ENCODE measurements at regions not wholly inside any gene's neighbourhood (a gene's known extent, or its start where the extent isn't known, plus 50 kb on each side); places are given as distances from the start of the nearest gene placed in this dataset.

DNA sequence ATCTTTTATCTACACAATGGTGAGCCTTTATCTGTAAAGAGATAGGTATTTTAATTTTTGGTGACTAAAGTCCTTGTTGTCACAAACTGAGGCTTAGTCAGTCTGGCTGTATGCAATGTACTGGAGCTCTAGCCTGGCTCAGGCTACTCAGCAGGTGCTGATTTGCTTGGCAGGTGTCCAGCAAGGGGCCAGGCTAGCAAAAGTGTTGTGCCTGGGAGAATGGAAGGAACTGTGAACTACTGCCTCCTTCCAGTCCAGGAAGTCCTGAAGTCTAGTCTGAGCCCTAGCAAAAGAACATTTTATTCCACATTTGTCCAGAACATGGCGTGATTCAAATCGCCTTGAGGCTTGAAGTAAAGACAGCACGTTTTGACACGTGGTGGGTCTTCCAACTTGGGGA lies 260.5 kb downstream of the CCDC85A start:
- no peak for DNase-seq (ENCODE audit: low read depth in 2 of 2)

DNA sequence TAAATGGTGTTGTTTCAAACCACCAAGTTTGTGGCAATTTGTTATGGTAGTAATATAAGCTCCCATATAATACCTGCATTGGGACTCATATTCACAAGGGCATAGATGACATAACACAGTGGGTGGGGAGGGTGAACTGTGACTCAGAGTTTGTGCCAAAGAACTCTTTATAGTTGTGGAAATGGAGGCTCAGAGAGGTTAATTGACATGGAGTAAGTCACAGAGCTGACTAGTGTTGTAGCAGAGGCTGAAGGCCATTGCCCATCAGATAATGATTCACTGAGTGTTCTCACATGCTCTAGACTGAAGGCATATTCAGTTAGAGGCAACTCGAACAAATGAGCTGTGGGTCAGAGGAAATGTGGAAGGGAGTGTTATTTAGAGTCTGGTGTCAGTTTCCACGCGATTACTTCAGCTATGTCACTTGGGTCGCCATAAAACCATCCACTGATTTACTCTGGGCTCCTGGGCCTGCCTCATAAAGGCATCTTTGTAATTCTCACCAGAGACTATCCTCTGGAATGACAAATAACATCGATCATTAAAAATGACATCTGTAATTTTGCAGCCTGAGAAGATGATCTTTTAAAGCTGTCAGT lies 264.7 kb downstream of the CCDC85A start:
- no peak for DNase-seq (ENCODE audit: low read depth in 2 of 2)

DNA sequence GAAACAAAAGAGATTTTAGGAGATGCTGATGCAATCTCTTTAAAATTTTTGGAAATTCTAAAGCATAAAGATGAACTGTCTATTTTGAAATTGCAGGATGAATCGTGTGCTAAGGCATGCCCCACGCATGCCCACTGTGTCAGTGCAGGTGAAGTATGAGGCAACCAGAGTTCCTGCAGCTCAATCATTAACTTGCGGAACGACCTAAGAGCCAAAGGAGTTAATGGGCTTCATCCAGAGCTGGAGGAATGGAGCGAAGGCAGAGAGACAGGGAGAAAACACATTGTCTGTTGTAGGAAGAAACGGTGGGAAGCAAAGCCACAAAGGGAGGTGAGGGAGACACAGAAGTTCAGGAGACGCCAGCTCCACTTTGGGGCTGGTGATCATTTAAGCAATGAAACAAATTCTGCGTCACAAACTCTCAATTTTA lies 265.2 kb downstream of the CCDC85A start:
- DNase-seq (ENCODE audit: low read depth in 2 of 2): no peak

DNA sequence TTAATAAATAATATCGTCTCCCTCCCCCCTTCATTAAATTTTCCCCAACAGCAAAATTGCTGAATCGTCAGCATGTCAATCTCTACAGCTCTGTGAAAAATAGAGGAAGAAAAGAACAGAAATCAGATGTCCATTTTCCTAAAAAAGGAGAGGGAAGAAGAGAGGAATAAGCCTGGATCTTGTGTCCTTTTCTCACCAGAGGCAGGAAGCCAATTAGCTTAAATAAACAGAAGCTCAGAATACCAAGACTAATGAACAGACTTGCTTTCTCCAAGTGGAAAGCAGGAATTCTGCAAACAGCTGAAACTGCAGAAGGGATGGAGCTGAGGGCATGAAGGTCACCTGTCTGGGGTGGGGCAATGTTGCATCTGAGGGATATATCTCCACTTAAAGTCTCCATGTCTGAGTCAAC lies 265.7 kb downstream of the CCDC85A start:
- DNase-seq (ENCODE audit: low read depth in 2 of 2): no peak

DNA sequence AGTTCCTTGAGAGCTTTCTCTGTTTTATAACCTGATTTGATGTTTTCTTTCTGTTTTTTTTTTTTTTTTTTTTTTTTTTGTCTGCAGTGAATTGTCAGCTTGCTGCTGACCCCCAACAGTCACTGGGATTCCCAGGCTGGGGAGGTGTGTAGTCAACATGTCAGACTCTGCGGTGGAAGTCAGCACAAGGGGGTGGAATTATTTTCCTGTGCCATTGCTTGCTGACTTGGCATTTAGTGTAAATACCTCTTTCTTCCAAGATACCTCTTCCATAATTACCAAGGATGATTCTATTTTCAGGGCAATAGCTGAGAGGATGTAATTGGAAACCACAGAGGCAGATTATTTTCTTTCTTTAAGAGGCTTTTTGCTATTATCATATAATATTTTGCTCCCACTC lies 266.3 kb downstream of the CCDC85A start:
- no peak for DNase-seq (ENCODE audit: low read depth in 2 of 2)

DNA sequence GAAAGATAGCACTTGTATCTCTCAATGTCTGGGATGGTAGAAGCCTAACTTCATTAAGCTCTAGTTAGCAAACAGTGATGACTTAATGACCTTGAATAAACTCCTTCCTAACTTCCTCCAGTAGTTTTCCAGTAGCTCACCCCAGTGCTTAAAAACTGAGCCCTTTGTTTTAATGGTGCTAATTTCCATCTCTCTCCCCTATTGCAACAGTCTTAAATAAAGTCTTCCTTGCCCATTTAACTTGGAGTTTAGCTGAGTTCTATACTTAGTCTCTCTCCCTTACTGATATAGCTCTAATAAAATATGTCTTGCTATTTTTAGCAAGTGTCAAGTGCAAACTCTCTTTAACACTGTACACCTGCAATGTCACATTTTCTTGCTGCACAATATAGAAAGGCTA lies 267.0 kb downstream of the CCDC85A start:
- no peak for DNase-seq (ENCODE audit: low read depth in 2 of 2)

DNA sequence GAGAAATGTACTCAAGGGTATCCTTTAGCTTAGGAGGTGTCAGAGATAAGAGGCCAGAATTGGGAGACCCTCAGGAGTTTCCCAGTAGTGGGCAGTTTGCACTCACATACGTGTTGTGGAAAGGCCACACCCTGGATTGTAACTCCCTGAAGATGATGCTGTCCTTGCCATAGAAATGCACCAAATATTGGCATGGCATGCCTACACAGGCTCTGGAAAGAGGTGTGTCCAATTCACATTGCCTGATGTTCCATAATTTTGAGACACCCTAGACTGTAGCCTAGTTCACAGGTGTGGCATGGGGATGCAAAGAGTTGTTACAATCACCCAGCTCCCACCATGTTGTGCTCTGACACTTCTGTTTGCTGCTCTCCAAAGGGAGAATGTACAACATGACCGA lies 271.9 kb downstream of the CCDC85A start:
- DNase-seq (ENCODE audit: low read depth in 2 of 2): no peak

DNA sequence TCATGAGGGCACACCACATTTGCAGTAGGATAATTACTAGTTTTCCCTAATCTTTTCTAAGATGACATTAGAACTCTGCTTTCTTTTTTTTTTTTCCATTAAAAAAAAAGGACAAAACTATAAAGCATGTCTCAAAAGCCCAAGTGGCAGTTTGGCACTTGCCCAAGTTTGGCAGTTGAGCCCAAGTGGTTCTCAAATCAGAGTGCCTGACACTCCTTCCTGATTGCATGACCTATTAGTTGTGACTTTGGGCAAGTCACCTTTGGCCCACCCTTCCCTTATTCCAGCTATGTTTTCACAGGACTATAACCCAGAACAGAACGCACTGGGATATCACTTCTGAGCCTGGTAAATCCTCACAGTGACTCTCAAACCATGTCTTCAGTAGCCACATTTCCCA lies 273.0 kb downstream of the CCDC85A start:
- DNase-seq (ENCODE audit: low read depth in 2 of 2): no peak

DNA sequence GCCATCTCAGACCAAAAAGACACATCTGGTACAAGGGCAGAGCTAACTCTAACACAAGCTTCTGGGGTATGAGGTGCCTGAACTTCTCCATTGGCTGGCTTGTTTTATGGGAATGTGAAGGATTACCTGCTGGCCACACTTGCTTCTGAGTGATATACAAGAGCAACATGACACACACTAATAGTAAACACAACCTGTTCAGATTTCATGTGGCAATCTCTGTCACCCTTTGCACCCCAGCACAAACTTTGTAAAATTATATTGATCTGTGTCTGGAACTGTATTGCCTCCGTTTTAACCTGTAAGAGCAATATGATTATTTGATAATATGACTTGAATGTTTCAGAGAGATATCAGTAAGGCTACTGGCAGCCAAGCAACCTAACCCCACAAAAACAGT lies 276.7 kb downstream of the CCDC85A start:
- DNase-seq (ENCODE audit: low read depth in 2 of 2): no peak

DNA sequence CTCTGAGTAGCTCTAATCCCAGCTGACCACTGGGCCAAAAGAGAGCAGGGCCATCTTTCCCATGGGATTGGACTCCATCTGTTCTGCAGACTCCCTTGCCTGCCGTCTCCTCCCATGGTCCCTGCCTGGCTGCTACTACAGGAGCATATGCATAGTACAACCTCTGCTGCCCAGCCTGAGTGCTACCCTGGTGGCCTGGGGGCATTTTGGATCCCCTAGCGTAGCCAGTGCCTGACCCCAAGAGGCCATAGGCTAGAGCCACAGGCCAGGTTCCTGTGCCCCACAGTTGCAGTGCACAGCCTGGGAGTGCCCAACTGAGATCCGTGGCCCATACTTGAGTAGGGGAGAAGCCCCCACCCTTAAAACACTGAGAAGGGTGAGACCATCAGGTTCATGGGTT lies 280.3 kb downstream of the CCDC85A start:
- no peak for DNase-seq (ENCODE audit: low read depth in 2 of 2)

DNA sequence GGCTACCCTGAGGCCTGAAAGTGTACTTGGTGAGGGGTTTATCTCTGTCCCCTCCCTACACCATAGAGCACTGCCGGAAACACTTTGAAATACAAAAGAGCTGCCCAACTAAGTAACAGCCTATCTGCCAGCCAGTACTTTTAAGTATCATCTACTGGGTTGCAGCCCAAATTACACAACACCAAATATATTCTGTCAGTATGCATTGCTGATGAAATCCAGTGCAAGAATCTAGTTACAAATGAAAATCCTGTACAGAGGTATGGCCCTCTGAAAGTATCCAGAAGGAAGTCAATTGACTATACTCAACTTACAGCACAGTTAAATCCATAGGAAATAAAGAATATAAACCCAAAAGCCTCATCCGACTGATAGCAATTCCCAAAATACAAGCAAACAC lies 280.8 kb downstream of the CCDC85A start:
- no peak for DNase-seq (ENCODE audit: low read depth in 2 of 2)

DNA sequence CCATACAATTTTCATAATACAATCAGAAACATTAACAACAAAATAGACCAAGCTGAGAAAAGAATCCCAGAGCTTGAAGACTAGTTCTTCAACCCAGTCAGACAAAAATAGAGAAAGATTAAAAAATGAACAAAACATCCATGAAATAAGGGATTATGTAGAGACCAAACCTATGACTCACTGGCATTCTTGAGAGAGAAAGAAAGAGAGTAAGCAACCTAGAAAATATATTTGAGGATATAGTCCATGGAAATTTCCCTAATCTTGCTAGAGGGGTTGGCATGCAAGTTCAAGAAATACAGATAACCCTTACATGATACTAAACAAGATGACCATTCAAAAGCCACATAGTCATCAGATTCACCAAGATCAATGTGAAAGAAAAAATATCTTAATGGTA lies 281.7 kb downstream of the CCDC85A start:
- DNase-seq (ENCODE audit: low read depth in 2 of 2): no peak

DNA sequence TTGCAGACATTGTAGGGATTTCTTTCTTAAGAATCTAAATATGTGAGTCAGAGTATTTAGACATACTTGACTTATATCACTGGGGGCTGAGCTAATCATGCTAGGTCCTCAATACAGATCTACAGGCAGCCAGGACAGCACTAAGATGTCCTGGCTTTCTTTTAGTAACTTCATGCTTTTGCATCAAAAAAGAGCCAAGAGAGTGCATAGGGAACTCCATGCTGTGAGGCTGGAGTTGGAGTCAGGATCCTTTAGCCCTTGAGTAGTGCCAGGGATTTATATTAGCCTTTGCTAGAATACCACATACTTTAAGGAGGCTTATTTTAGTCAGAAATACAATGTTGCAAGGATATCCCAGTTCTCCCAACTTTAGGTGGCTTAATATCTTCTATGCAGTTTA lies 289.7 kb downstream of the CCDC85A start:
- no peak for DNase-seq (ENCODE audit: low read depth in 2 of 2)

DNA sequence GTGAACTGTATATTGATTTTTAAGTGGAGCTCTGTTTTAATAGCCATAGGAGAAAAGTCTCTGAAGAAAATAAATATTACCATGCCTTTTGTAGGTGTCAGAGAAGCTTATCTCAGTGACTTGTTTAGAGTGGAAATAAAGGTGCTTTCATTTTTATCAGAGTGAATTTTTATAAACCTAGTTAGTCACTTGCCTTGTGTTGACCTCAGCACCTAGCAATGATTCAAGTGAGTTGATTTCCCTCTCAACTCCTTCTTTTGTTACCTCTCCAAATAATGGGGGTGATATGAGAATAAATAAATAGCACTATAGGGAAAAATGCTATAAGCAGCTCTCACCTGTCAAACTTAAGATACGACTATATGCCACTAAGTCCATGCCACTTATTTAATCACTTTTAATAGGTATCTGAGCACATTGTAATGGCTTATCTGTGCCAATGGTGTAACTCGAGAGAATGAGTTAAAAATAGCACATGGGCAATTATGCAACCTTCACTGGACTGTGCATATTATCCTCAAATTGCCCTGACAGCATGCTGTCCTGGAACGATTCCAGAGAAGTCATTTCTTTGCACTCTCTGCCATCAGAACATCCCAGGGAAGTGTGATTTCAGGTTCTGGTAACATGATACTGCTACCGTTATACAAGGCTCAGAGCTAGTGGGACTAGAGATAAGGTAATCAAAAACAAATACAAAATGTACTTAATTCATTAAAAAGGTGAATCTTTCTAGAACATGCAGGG lies 290.8 kb downstream of the CCDC85A start:
- no peak for DNase-seq (ENCODE audit: low read depth in 2 of 2)

DNA sequence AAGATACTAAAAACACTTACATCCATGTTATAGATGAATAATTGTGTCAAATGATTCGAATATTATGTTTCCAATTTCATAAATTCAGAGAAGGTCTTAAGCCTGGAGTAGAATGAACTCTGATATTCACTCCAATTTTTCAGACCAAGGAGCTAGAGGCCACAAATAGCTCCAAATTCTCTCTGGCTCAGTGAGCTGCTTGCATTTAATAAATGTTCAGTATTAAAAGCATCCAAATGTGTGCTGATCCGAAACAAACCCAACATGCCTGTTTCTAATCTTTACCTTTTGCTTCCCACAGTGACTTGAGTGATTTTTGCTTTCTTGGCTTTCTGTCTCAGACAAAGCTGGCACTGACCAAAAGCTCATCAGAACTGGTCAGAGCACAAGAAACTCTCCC lies 291.4 kb downstream of the CCDC85A start:
- DNase-seq (ENCODE audit: low read depth in 2 of 2): no peak

DNA sequence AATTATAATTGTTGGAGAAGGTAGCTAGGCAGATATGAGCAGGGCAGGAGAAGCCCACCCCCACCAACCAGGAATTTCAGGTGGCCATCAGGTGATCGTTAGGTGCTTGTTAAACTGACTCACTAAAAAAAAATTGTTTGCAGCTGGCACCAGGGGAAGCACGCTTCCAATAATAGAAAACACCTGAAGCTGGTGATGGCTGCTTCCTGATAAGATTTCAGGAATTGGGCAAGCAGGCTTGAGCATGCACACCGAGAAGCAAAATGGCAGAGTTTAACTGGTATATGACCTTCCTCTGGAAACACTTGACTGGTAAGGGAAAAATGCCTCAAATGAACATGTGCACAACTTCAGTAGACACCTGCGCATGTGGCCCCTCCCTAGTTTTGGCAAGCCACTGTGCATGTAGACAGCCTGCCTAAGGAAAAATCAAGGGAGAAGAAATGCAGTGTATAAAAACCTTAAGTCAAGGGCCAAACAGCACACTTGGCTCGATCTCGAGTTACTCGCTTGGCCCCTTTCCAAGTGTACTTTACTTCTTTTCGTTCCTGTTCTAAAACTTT lies 292.8 kb downstream of the CCDC85A start:
- no peak for DNase-seq (ENCODE audit: low read depth in 2 of 2)

DNA sequence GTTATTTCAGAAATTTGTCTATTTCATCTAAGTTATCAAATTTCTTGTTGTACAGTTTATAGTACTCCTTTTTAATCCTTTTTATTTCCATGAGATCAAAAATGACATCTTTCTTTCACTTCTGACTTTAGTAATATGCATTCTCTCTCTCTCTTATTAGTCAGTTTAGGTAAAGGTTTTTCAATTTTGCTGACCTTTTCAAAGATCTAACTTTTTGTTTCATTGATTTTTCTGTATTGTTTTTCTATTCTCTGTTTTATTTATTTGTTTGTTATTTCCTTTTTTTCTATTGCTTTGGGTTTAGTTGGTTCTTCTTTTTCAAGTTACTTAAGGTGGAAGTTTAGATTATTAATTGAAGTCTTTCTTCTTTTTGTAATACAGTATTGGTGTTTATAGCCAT lies 294.2 kb downstream of the CCDC85A start:
- DNase-seq (ENCODE audit: low read depth in 2 of 2): no peak

DNA sequence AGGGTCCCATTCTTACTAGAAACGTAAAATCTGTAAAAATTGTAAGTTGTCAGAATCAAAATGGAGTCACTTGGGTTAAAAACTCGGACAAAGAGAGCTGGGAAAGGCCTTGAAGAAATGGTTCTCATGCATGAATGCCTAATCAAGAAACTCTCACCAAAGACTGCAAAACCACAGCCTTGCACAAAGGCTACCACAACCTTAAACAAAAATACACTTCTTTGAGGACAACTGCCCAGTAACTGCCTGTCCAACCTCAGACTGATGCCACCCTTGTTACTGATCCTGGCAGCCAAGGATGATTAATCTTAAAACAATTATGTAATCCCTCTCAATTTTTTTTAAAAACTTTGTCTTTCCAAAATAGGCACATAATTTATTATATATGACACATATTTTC lies 299.3 kb downstream of the CCDC85A start:
- DNase-seq (ENCODE audit: low read depth in 2 of 2): no peak

DNA sequence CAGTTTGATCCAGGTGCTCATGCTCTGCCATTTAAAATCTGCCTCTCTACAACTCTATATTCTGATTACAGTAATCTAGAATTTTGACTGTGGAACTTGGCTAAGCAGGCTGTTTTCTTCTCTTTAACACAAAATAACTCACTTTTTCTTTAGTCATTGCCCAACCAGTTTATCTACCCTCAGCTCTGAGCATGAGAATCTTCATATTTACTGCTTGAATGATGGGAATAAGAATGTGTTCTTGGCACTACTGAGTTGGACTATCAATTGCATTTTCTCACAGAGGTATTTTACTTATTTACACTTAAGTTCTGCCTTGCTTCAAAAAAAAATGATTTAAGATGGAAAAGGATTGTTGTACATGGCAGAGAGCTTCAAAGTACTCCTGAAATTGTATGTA lies 301.1 kb downstream of the CCDC85A start:
- no peak for DNase-seq (ENCODE audit: low read depth in 2 of 2)

DNA sequence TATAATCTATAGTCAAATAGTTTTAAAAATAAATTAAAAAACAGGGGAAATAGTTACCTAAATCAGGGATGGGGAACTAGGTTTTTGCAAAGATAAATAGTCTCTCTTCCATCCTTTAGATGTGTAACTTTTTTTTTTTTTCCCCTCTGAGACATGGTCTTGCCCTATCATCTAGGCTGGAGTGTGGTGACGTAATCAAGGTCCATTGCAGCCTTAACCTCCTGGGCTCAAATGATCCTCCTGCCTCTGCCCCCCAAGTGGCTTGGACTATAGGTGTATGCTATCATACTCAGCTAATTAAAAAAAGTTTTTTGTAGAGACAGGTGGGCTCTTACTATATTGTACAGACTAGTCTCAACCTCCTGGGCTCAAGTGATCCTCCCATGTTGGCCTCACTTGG lies 316.5 kb downstream of the CCDC85A start:
- no peak for DNase-seq (ENCODE audit: low read depth in 2 of 2)

DNA sequence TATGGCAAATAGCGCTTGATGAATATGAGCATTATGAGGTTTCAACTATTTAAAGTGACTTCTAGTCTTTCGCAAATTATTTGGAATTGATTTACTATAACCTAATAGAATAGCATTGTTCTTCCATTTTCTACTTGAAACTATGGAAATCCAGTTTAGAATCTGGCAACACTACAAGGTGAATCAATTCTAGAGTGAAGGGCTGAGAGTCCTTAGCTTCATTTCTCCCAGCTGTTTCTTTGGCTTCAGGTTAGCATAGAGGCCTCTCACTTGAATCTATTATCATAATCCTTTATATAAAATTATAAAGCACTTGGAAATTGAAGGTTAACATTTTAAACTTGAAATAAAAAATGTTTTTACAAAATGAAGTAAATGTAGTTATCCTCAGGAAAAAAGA lies 318.8 kb downstream of the CCDC85A start:
- DNase-seq (ENCODE audit: low read depth in 2 of 2): no peak

DNA sequence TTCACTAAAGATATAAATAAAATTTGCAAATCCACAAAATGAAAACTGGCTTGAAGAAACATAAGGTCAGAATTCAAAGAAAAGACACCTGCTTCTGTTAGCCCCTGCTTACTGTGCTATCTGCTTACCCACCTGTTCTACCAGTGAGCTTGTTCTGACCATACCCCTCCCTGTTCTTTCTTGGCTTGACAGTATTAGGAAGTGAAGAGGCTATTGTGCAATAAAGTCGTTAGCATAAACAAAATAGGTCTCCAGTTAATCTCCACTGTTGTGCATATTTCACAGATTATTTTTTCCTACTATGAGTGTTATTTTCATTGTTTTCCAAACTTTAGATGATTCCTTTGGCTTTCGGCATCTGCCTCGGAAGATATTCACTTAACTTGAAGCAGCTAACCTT lies 322.1 kb downstream of the CCDC85A start:
- no peak for DNase-seq (ENCODE audit: low read depth in 2 of 2)

DNA sequence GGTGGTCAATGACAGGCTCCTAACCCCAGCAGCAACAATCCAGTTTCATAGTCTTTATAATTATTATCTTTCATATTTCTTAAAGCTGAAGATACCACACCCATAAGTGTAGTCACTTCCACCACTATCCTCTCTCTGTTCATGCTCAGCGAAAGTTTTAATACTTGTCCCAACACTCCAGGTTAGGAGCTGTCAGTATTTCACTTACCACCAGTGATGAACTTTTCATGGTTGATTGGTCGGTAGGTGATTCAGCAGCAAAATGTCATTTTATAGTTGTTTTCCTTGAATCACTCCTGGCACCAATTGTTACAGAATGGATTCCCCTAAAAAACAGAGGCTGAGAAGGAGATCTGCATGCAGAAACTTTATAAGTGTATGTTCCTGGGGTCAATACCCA lies 324.9 kb downstream of the CCDC85A start:
- DNase-seq (ENCODE audit: low read depth in 2 of 2): no peak

DNA sequence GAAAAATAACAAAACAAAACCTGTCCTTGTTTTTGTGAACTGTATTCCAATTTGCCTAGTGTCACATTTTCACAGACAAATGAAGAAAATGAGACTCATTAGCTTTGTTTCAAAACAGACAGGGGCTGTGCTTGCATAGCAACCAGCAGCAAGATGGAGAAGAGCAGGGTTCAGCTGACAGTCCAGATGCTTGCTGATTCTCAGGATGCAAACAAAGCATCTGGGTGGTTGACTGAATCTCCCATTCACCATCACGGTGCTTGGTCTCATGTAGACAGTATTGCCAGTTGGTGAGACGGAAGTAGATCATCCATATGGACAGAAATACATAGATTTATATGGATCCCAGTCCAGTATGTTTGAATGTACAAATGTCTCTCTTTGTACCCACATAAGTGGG lies 326.8 kb downstream of the CCDC85A start:
- no peak for DNase-seq (ENCODE audit: low read depth in 2 of 2)

All from stimulated activated CD8-positive, alpha-beta memory T cell treated with anti-CD3 and anti-CD28 coated beads, Interleukin-15, amount 100 ng/mL, for 4 hours (primary cell).